ENCODE measurements at regions not wholly inside any gene's neighbourhood (a gene's known extent, or its start where the extent isn't known, plus 50 kb on each side); places are given as distances from the start of the nearest gene placed in this dataset.

- no peak for DNase-seq
Observed at GRCh38 chr1:10848109-10848684, 51.8 kb upstream of the CASZ1 start.

GRCh38 chr1:10850026-10850425 lies 53.6 kb upstream of the CASZ1 start:
- DNase-seq: no peak

- no peak for DNase-seq
Observed at GRCh38 chr1:10851024-10852013, 54.9 kb upstream of the CASZ1 start.

GRCh38 chr1:10852018-10852417 lies 55.6 kb upstream of the CASZ1 start:
- DNase-seq: no peak

GRCh38 chr1:10852486-10852885 lies 56.0 kb upstream of the CASZ1 start:
- no peak for DNase-seq

- DNase-seq: no peak
Observed at GRCh38 chr1:10852998-10853520, 56.6 kb upstream of the CASZ1 start.

- no peak for DNase-seq
Observed at GRCh38 chr1:10853701-10854100, 57.3 kb upstream of the CASZ1 start.

- no peak for DNase-seq
Observed at GRCh38 chr1:10854856-10855459, 58.5 kb upstream of the CASZ1 start.

GRCh38 chr1:10856176-10856683 lies 59.8 kb upstream of the CASZ1 start:
- no peak for DNase-seq

- DNase-seq: no peak
Observed at GRCh38 chr1:10856863-10857598, 60.6 kb upstream of the CASZ1 start.

- DNase-seq: no peak
Observed at GRCh38 chr1:10857687-10858086, 61.2 kb upstream of the CASZ1 start.

- no peak for DNase-seq
Observed at GRCh38 chr1:10860218-10860617, 63.8 kb upstream of the CASZ1 start.

- DNase-seq: no peak
Observed at GRCh38 chr1:10860682-10861081, 64.2 kb upstream of the CASZ1 start.

GRCh38 chr1:10861822-10862221 lies 65.4 kb upstream of the CASZ1 start:
- DNase-seq: no peak

GRCh38 chr1:10862743-10863335 lies 66.4 kb upstream of the CASZ1 start:
- no peak for DNase-seq

GRCh38 chr1:10863886-10864285 lies 67.4 kb upstream of the CASZ1 start:
- DNase-seq: no peak

GRCh38 chr1:10864776-10865175 lies 68.3 kb upstream of the CASZ1 start:
- DNase-seq: no peak

- DNase-seq: no peak
Observed at GRCh38 chr1:10865518-10866320, 69.3 kb upstream of the CASZ1 start.

- DNase-seq: no peak
Observed at GRCh38 chr1:10866321-10867093, 70.1 kb upstream of the CASZ1 start.

- DNase-seq: peak; percentile 13
Observed at GRCh38 chr1:10867138-10867721, 70.8 kb upstream of the CASZ1 start.

Measured in NCI-H774 (cell line).